Panc1 (cell line): ENCODE measurements at regions not wholly inside any gene's neighbourhood (a gene's known extent, or its start where the extent isn't known, plus 50 kb on each side); places are given as distances from the start of the nearest gene placed in this dataset.

ENCODE experiments used
- ATAC-seq: fragments of 200-7000 bp; cut with Tn5 transposase; 2 replicates; pipeline ENCODE4 v1.9.1; 2020; ENCODE audit warnings: mild to moderate bottlenecking, moderate library complexity
- BruUV-seq: library from RNA; stranded (reverse); fragments of 400-500 nt; replicated peaks from 2 replicates; lab custom pipeline; 2021; lab: Mats Ljungman, UMichigan
- CTCF ChIA-PET: fragments of 300-600 bp; sonication (Branson Sonifier 250); formaldehyde crosslinking; loops from one replicate; lab custom pipeline; 2022; ENCODE audit warnings: antibody characterized with exemption; lab: Charles Lee
- POLR2A ChIA-PET: fragments of 300-600 bp; sonication (Branson Sonifier 250); formaldehyde crosslinking; loops from one replicate; lab custom pipeline; 2022; ENCODE audit warnings: antibody characterized with exemption; lab: Charles Lee
- DNase-seq: peaks from one replicate; pipeline ENCODE4 v3.0.0-alpha.2; 2010; ENCODE audit warnings: low read depth, low spot score
- H3K27ac ChIP-seq: 2 replicates; pipeline ENCODE4 v1.5.1; 2011; ENCODE audit warnings: mild to moderate bottlenecking, low read length, inconsistent platforms
- H3K27me3 ChIP-seq: fragments of 200-500 bp; sonication (Bioruptor generic); 2 replicates; pipeline ENCODE4 v1.6.0; 2014; ENCODE audit warnings: low read length, inconsistent platforms; ENCODE audit not compliant: control insufficient read depth, insufficient read depth
- H3K36me3 ChIP-seq: fragments of 200-500 bp; sonication (Bioruptor generic); 2 replicates; pipeline ENCODE4 v1.5.1; 2014; ENCODE audit warnings: inconsistent platforms, mild to moderate bottlenecking, low read length, moderate library complexity; ENCODE audit not compliant: control insufficient read depth, insufficient read depth
- H3K4me1 ChIP-seq: 2 replicates; pipeline ENCODE4 v1.5.1; 2011; ENCODE audit warnings: inconsistent platforms, mild to moderate bottlenecking, low read length, moderate library complexity; ENCODE audit not compliant: control insufficient read depth, insufficient read depth
- H3K4me3 ChIP-seq, 2 experiments: 2 replicates each; pipeline ENCODE4 v1.5.1; 2011 to 2012; ENCODE audit warnings: low read depth in 2 of 2, low read length in 2 of 2, mild to moderate bottlenecking in 2 of 2, inconsistent platforms in 1 of 2, moderate library complexity in 1 of 2
- H3K9me3 ChIP-seq: fragments of 200-500 bp; sonication (Bioruptor generic); 2 replicates; pipeline ENCODE4 v1.5.1; 2014; ENCODE audit warnings: low read depth, mild to moderate bottlenecking, inconsistent platforms, low read length, moderate library complexity; ENCODE audit not compliant: control insufficient read depth, insufficient read depth
- CTCF ChIP-seq: fragments of 450-650 bp; IDR thresholded peaks from 2 replicates; pipeline ENCODE4 v1.5.1; 2017; ENCODE audit warnings: mild to moderate bottlenecking
- POLR2AphosphoS5 ChIP-seq: IDR thresholded peaks from 2 replicates; pipeline ENCODE4 v1.6.1; 2012; ENCODE audit warnings: mild to moderate bottlenecking, low read depth, low read length, moderate library complexity
- REST ChIP-seq, 2 experiments: IDR thresholded peaks; 2 replicates each; pipeline ENCODE4 v1.6.1; 2011 to 2012; ENCODE audit warnings: low read depth in 2 of 2, control low read depth in 1 of 2, low read length in 1 of 2, mild to moderate bottlenecking in 1 of 2, moderate library complexity in 1 of 2; ENCODE audit not compliant: insufficient read depth in 1 of 2
- SIN3A ChIP-seq: IDR thresholded peaks from 2 replicates; pipeline ENCODE4 v1.6.1; 2012; ENCODE audit warnings: low read depth, mild to moderate bottlenecking, low read length, moderate library complexity, borderline replicate concordance; ENCODE audit not compliant: insufficient read depth
- TCF7L2 ChIP-seq: IDR thresholded peaks from 2 replicates; pipeline ENCODE4 v1.6.1; 2011; ENCODE audit warnings: mild to moderate bottlenecking, low read depth, low read length, inconsistent platforms
- in situ Hi-C: cut with HindIII; loops from 2 replicates; pipeline ENCODE4 v1.10.0; 2016; ENCODE audit warnings: low sequenced_read_pairs, low pct_unique_long_range_greater_than_20kb
- intact Hi-C: fragments of 100-400 bp; cut with micrococcal nuclease; formaldehyde crosslinking; loops from one replicate; pipeline ENCODE4 v1.10.0; 2022; ENCODE audit not compliant: unreplicated experiment

DNA sequence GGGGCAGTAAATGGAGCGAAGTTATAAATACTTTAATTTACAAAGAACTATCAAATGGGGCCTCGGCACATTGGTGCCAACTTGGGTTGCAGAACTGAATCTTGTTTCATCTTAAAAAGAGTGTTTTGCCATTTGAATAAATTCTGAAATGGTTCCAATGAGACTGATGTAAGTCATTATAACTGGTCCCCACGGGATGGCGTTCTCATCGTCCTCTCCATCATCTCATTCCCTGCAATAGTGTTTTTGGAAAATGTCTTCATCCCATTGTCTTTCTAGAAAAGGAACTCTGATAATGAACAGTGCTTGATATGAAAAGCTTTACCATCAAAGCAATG is 422.0 kb upstream of the ID2 start:
- TF ChIP-seq SIN3A (no peak), POLR2AphosphoS5 (no peak), TCF7L2 (no peak), CTCF (no peak), REST (IDR thresholded peaks at IDR 0.05; ENCODE audit: insufficient read depth in 1 of 2, low read depth in 2 of 2, low read length in 1 of 2) (no peak)
- H3K27ac ChIP-seq, result no peak overlapping the region
- H3K4me1 ChIP-seq, result no peaks in the 10 kb centered on the region
- no TSS peak for BruUV-seq
- H3K9me3 ChIP-seq, result no peaks in the 10 kb centered on the region
- H3K4me3 ChIP-seq, result no peak overlapping the region
- in situ Hi-C loops (no loop called here), intact Hi-C loops (no loop called here)
- no peak for ATAC-seq
- no peaks in the 10 kb centered on the region for H3K36me3 ChIP-seq
- ChIA-PET CTCF (no interaction called here), POLR2A (no interaction called here)
- H3K27me3 ChIP-seq, result no peaks in the 10 kb centered on the region
- DNase-seq, result no peak

- H3K27ac ChIP-seq, result no peak overlapping the region
- H3K36me3 ChIP-seq, result no peaks in the 10 kb centered on the region
- intact Hi-C loops (no loop called here), in situ Hi-C loops (no loop called here)
- no peaks in the 10 kb centered on the region for H3K27me3 ChIP-seq
- ChIA-PET POLR2A (no interaction called here), CTCF (no interaction called here)
- ATAC-seq (no peak), DNase-seq (no peak)
- H3K4me3 ChIP-seq, result no peak overlapping the region
- no peaks in the 10 kb centered on the region for H3K4me1 ChIP-seq
- H3K9me3 ChIP-seq, result no peaks in the 10 kb centered on the region
- BruUV-seq, result no TSS peak
- TF ChIP-seq POLR2AphosphoS5 (no peak), TCF7L2 (no peak), SIN3A (no peak), REST (IDR thresholded peaks at IDR 0.05; ENCODE audit: insufficient read depth in 1 of 2, low read depth in 2 of 2, low read length in 1 of 2) (no peak), CTCF (no peak)
Observed at GRCh38 chr2:8260213-8260612, 421.6 kb upstream of the ID2 start.
